GM12878 (cell line): ENCODE measurements at regions not wholly inside any gene's neighbourhood (a gene's known extent, or its start where the extent isn't known, plus 50 kb on each side); places are given as distances from the start of the nearest gene placed in this dataset.

Source experiments
- BCL11A ChIP-seq: IDR thresholded peaks from 2 replicates; pipeline ENCODE4 v1.6.1; 2011; ENCODE audit warnings: low read depth, low read length
- BHLHE40 ChIP-seq, 2 experiments: fragments of 450-650 bp in 1 of 2; IDR thresholded peaks; 2 replicates each; pipeline ENCODE4 v1.6.1; 2011 to 2017; ENCODE audit warnings: low read depth in 2 of 2, borderline replicate concordance in 1 of 2, improper control_type of control experiment in 1 of 2, low read length in 1 of 2, mild to moderate bottlenecking in 1 of 2
- BMI1 ChIP-seq: fragments of 450-650 bp; IDR thresholded peaks from 2 replicates; pipeline ENCODE4 v1.6.1; 2016; ENCODE audit warnings: mild to moderate bottlenecking, moderate library complexity, borderline replicate concordance
- CHD1 ChIP-seq: IDR thresholded peaks from 2 replicates; pipeline ENCODE4 v1.6.1; 2012; ENCODE audit warnings: low read depth, low read length, improper control_type of control experiment
- EP300 ChIP-seq, 2 experiments: fragments of 150-350 bp in 1 of 2; IDR thresholded peaks; 2 replicates each; pipeline ENCODE4 v1.6.1; 2011 to 2012; ENCODE audit warnings: low read depth in 2 of 2, low read length in 2 of 2, borderline replicate concordance in 1 of 2, improper control_type of control experiment in 1 of 2, inconsistent platforms in 1 of 2; ENCODE audit not compliant: control insufficient read depth in 1 of 2
- GATAD2B ChIP-seq: fragments of 450-650 bp; conservative IDR thresholded peaks from 2 replicates; pipeline ENCODE4 v1.6.1; 2017; ENCODE audit warnings: low read depth, mild to moderate bottlenecking, moderate library complexity
- IKZF1 ChIP-seq: fragments of 450-650 bp; conservative IDR thresholded peaks from 2 replicates; pipeline ENCODE4 v1.6.1; 2017; ENCODE audit warnings: antibody characterized with exemption, mild to moderate bottlenecking
- MXI1 ChIP-seq: fragments of 150-350 bp; IDR thresholded peaks from 2 replicates; pipeline ENCODE4 v1.6.1; 2011; ENCODE audit warnings: low read depth, mild to moderate bottlenecking, inconsistent platforms, low read length, improper control_type of control experiment
- NFXL1 ChIP-seq: fragments of 450-650 bp; IDR thresholded peaks from 2 replicates; pipeline ENCODE4 v1.6.1; 2017; ENCODE audit warnings: antibody characterized with exemption, mild to moderate bottlenecking, borderline replicate concordance
- PBX3 ChIP-seq: IDR thresholded peaks from 2 replicates; pipeline ENCODE4 v1.6.1; 2011; ENCODE audit warnings: mild to moderate bottlenecking, low read depth, low read length, moderate library complexity; ENCODE audit not compliant: insufficient replicate concordance
- RUNX3 ChIP-seq: IDR thresholded peaks from 2 replicates; pipeline ENCODE4 v1.6.1; 2012; ENCODE audit warnings: low read length, inconsistent platforms
- SP1 ChIP-seq: IDR thresholded peaks from one replicate; pipeline ENCODE4 v1.6.1; 2011; ENCODE audit warnings: low read depth, low read length
- SUPT20H ChIP-seq: IDR thresholded peaks from 2 replicates; pipeline ENCODE4 v1.6.1; 2011; ENCODE audit warnings: low read depth, mild to moderate bottlenecking, low read length, moderate library complexity, borderline replicate concordance; ENCODE audit not compliant: control insufficient read depth
- TCF7 ChIP-seq: IDR thresholded peaks from 2 replicates; pipeline ENCODE4 v1.6.1; 2014; ENCODE audit warnings: antibody characterized with exemption, borderline replicate concordance
- YY1 ChIP-seq: IDR thresholded peaks from 2 replicates; pipeline ENCODE4 v1.6.1; 2011; ENCODE audit warnings: low read depth, mild to moderate bottlenecking, low read length
- ZNF217 ChIP-seq: fragments of 450-650 bp; IDR thresholded peaks from 2 replicates; pipeline ENCODE4 v1.6.1; 2017; ENCODE audit warnings: antibody characterized with exemption, mild to moderate bottlenecking
- ZNF592 ChIP-seq: fragments of 450-650 bp; IDR thresholded peaks from 2 replicates; pipeline ENCODE4 v1.6.1; 2017; ENCODE audit warnings: mild to moderate bottlenecking, moderate library complexity
- ZNF622 ChIP-seq: fragments of 450-650 bp; IDR thresholded peaks from 2 replicates; pipeline ENCODE4 v1.6.1; 2017; ENCODE audit warnings: mild to moderate bottlenecking, inconsistent platforms
- ZZZ3 ChIP-seq: IDR thresholded peaks from 2 replicates; pipeline ENCODE4 v1.6.1; 2011; ENCODE audit warnings: low read depth; ENCODE audit not compliant: control insufficient read depth, insufficient read length
- TF ChIP-seq, protein P1 (sequence below): fragments of 450-650 bp; IDR thresholded peaks from 2 replicates; pipeline ENCODE4 v1.6.1; 2017; ENCODE audit warnings: mild to moderate bottlenecking, moderate library complexity
- TF ChIP-seq, protein P2 (sequence below): fragments of 450-650 bp; IDR thresholded peaks from 2 replicates; pipeline ENCODE4 v1.6.1; 2017; ENCODE audit warnings: borderline replicate concordance

DNA sequence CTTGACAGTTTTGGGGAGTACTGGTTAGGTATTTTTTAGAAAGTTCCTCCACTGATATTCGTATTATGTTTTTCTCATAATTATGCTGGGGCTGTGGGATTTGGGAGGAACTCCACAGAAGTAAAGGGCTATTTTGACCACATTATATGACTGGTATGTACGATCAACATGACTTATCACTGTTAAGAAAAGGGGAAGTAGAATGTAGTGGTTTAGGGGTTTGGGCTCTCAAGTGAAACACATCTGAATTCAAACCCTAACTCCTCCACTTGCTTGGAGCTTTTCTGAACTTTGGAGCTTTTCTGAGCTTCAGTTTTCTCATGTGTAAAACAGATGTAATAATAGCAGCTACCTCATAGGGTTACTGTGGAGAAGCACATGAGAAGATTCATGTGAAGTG lies 96.4 kb upstream of the C1GALT1C1 start (continued):
- TF ChIP-seq ZNF217 (peak; percentile 40; the same call in 1 of the 2 replicates), IKZF1 (peak; percentile 77), ZZZ3 (no peak), BCL11A (0 out of 2 replicates have a peak, but pooled peaks have one; percentile 37), ZNF592 (no peak), SUPT20H (no peak), BHLHE40 (IDR thresholded peaks at IDR 0.05; ENCODE audit: borderline replicate concordance in 1 of 2, low read depth in 2 of 2, low read length in 1 of 2) (peak in 1 of 2 experiments; percentile 35; a peak in 1 of 4 replicates), PBX3 (no peak), CHD1 (no peak), ZNF622 (no peak), MXI1 (0 out of 2 replicates have a peak, but pooled peaks have one; percentile 17), RUNX3 (peak; percentile 87), GATAD2B (no peak), BMI1 (0 out of 2 replicates have a peak, but pooled peaks have one; percentile 14), TCF7 (no peak), YY1 (no peak), EP300 (IDR thresholded peaks at IDR 0.05; ENCODE audit: borderline replicate concordance in 1 of 2, control insufficient read depth in 1 of 2, low read depth in 2 of 2, low read length in 2 of 2) (peak in 1 of 2 experiments; percentile 42; a peak in 2 of 4 replicates), SP1 (no peak), NFXL1 (no peak)
- TF ChIP-seq, protein P1, sequence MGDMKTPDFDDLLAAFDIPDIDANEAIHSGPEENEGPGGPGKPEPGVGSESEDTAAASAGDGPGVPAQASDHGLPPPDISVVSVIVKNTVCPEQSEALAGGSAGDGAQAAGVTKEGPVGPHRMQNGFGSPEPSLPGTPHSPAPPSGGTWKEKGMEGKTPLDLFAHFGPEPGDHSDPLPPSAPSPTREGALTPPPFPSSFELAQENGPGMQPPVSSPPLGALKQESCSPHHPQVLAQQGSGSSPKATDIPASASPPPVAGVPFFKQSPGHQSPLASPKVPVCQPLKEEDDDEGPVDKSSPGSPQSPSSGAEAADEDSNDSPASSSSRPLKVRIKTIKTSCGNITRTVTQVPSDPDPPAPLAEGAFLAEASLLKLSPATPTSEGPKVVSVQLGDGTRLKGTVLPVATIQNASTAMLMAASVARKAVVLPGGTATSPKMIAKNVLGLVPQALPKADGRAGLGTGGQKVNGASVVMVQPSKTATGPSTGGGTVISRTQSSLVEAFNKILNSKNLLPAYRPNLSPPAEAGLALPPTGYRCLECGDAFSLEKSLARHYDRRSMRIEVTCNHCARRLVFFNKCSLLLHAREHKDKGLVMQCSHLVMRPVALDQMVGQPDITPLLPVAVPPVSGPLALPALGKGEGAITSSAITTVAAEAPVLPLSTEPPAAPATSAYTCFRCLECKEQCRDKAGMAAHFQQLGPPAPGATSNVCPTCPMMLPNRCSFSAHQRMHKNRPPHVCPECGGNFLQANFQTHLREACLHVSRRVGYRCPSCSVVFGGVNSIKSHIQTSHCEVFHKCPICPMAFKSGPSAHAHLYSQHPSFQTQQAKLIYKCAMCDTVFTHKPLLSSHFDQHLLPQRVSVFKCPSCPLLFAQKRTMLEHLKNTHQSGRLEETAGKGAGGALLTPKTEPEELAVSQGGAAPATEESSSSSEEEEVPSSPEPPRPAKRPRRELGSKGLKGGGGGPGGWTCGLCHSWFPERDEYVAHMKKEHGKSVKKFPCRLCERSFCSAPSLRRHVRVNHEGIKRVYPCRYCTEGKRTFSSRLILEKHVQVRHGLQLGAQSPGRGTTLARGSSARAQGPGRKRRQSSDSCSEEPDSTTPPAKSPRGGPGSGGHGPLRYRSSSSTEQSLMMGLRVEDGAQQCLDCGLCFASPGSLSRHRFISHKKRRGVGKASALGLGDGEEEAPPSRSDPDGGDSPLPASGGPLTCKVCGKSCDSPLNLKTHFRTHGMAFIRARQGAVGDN, result no peak
- TF ChIP-seq, protein P2, sequence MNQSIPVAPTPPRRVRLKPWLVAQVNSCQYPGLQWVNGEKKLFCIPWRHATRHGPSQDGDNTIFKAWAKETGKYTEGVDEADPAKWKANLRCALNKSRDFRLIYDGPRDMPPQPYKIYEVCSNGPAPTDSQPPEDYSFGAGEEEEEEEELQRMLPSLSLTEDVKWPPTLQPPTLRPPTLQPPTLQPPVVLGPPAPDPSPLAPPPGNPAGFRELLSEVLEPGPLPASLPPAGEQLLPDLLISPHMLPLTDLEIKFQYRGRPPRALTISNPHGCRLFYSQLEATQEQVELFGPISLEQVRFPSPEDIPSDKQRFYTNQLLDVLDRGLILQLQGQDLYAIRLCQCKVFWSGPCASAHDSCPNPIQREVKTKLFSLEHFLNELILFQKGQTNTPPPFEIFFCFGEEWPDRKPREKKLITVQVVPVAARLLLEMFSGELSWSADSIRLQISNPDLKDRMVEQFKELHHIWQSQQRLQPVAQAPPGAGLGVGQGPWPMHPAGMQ, result no peak
